ENCODE measurements at regions not wholly inside any gene's neighbourhood (a gene's known extent, or its start where the extent isn't known, plus 50 kb on each side); places are given as distances from the start of the nearest gene placed in this dataset.

GRCh38 chr10:83375274-83375673, 764.0 kb upstream of the GHITM start:
- no peaks in the 10 kb centered on the region for H3K36me3 Mint-ChIP-seq (ENCODE audit: unreplicated experiment)
- no peak for DNase-seq
- H3K27ac Mint-ChIP-seq (ENCODE audit: unreplicated experiment) = no peak overlapping the region
- peaks cover 2% of the 10 kb centered on the region for H3K9me3 Mint-ChIP-seq (ENCODE audit: unreplicated experiment)
- TF ChIP-seq, protein P1, sequence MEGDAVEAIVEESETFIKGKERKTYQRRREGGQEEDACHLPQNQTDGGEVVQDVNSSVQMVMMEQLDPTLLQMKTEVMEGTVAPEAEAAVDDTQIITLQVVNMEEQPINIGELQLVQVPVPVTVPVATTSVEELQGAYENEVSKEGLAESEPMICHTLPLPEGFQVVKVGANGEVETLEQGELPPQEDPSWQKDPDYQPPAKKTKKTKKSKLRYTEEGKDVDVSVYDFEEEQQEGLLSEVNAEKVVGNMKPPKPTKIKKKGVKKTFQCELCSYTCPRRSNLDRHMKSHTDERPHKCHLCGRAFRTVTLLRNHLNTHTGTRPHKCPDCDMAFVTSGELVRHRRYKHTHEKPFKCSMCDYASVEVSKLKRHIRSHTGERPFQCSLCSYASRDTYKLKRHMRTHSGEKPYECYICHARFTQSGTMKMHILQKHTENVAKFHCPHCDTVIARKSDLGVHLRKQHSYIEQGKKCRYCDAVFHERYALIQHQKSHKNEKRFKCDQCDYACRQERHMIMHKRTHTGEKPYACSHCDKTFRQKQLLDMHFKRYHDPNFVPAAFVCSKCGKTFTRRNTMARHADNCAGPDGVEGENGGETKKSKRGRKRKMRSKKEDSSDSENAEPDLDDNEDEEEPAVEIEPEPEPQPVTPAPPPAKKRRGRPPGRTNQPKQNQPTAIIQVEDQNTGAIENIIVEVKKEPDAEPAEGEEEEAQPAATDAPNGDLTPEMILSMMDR (IDR thresholded peaks at IDR 0.05; ENCODE audit: partially characterized antibody, unreplicated experiment) = no peak
- no peaks in the 10 kb centered on the region for H3K27me3 Mint-ChIP-seq (ENCODE audit: unreplicated experiment)
- H3K4me3 Mint-ChIP-seq (ENCODE audit: unreplicated experiment) = no peak overlapping the region
- peaks cover 12% of the 10 kb centered on the region for H3K4me1 Mint-ChIP-seq (ENCODE audit: low read depth, unreplicated experiment)

GRCh38 chr10:83397806-83398205, 741.5 kb upstream of the GHITM start:
- H3K36me3 Mint-ChIP-seq (ENCODE audit: unreplicated experiment) = no peaks in the 10 kb centered on the region
- TF ChIP-seq, protein P1 (IDR thresholded peaks at IDR 0.05; ENCODE audit: partially characterized antibody, unreplicated experiment) = no peak
- H3K27ac Mint-ChIP-seq (ENCODE audit: unreplicated experiment) = no peak overlapping the region
- no peaks in the 10 kb centered on the region for H3K27me3 Mint-ChIP-seq (ENCODE audit: unreplicated experiment)
- H3K4me3 Mint-ChIP-seq (ENCODE audit: unreplicated experiment) = no peak overlapping the region
- DNase-seq = no peak
- no peaks in the 10 kb centered on the region for H3K4me1 Mint-ChIP-seq (ENCODE audit: low read depth, unreplicated experiment)
- no peaks in the 10 kb centered on the region for H3K9me3 Mint-ChIP-seq (ENCODE audit: unreplicated experiment)

DNA sequence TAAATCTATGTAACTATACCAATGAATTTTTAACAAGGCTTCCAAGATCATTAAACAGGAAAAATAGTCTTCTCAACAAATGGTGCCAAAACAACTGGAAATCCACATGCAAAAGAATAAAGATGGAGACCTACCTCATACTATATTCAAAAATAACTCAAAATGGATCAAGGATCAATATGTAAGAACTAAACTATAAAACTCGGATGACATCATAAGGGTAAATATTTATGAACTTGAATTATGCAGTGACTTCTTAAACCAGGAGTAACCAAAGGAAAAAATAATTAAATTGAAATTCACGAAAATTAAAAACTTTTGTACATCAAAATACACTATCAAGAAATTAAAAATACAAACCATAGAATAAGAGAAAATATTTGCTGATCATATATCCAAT, 728.7 kb upstream of the GHITM start:
- Mint-ChIP-seq H3K27me3 (ENCODE audit: unreplicated experiment) (no peaks in the 10 kb centered on the region), H3K4me3 (ENCODE audit: unreplicated experiment) (no peak overlapping the region), H3K27ac (ENCODE audit: unreplicated experiment) (no peak overlapping the region), H3K4me1 (ENCODE audit: low read depth, unreplicated experiment) (no peaks in the 10 kb centered on the region), H3K9me3 (ENCODE audit: unreplicated experiment) (no peaks in the 10 kb centered on the region), H3K36me3 (ENCODE audit: unreplicated experiment) (no peaks in the 10 kb centered on the region)
- DNase-seq = no peak
- TF ChIP-seq, protein P1 (IDR thresholded peaks at IDR 0.05; ENCODE audit: partially characterized antibody, unreplicated experiment) = no peak

- Mint-ChIP-seq H3K4me3 (ENCODE audit: unreplicated experiment) (no peak overlapping the region), H3K36me3 (ENCODE audit: unreplicated experiment) (peaks cover 5% of the 10 kb centered on the region), H3K9me3 (ENCODE audit: unreplicated experiment) (no peaks in the 10 kb centered on the region), H3K27me3 (ENCODE audit: unreplicated experiment) (peaks cover 3% of the 10 kb centered on the region), H3K27ac (ENCODE audit: unreplicated experiment) (no peak overlapping the region), H3K4me1 (ENCODE audit: low read depth, unreplicated experiment) (peaks cover 7% of the 10 kb centered on the region)
- TF ChIP-seq, protein P1 (IDR thresholded peaks at IDR 0.05; ENCODE audit: partially characterized antibody, unreplicated experiment) = no peak
- DNase-seq = no peak
Observed at GRCh38 chr10:83425306-83425705, 714.0 kb upstream of the GHITM start.

DNA sequence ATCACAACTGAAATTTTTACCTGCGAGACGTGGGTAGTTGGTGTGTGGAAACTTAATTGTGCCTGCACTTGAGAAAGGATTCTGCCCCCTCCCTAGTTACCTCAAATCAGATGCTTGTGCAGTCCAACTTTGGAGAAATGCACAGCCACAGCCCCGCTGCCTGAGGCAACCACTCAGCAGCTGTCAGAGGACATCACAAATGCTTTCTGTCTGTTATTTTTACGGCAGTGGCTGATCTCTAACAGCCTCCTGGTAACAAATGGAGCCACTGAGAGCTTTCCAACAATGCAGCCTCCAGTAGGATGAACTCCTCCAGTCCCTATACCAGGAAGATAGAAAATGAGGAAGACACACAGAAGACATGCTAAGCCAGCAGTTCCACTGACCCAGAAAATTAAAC, 712.2 kb upstream of the GHITM start:
- H3K4me3 Mint-ChIP-seq (ENCODE audit: unreplicated experiment) = no peak overlapping the region
- H3K9me3 Mint-ChIP-seq (ENCODE audit: unreplicated experiment) = no peaks in the 10 kb centered on the region
- TF ChIP-seq, protein P1 (IDR thresholded peaks at IDR 0.05; ENCODE audit: partially characterized antibody, unreplicated experiment) = no peak
- H3K36me3 Mint-ChIP-seq (ENCODE audit: unreplicated experiment) = peaks cover 5% of the 10 kb centered on the region
- peak; percentile 16 for DNase-seq
- H3K4me1 Mint-ChIP-seq (ENCODE audit: low read depth, unreplicated experiment) = peaks cover 7% of the 10 kb centered on the region
- peak overlapping the region; percentile 30 for H3K27ac Mint-ChIP-seq (ENCODE audit: unreplicated experiment)
- peaks cover 3% of the 10 kb centered on the region for H3K27me3 Mint-ChIP-seq (ENCODE audit: unreplicated experiment)

All from glutamatergic neuron (in vitro differentiated cells).